RWPE2 (cell line): ENCODE measurements at regions not wholly inside any gene's neighbourhood (a gene's known extent, or its start where the extent isn't known, plus 50 kb on each side); places are given as distances from the start of the nearest gene placed in this dataset.

Experiments
- ATAC-seq: fragments of 200-7000 bp; cut with Tn5 transposase; 3 replicates; pipeline ENCODE4 v1.9.1; 2021; ENCODE audit warnings: low read depth
- DNase-seq: peaks from one replicate; pipeline ENCODE4 v3.0.0-alpha.2; 2020; ENCODE audit warnings: low spot score
- H3K27ac ChIP-seq: fragments of 450-650 bp; 2 replicates; pipeline ENCODE4 v1.5.1; 2017; ENCODE audit warnings: mild to moderate bottlenecking; ENCODE audit not compliant: poor library complexity, severe bottlenecking
- H3K27me3 ChIP-seq: fragments of 250-450 bp; sonication (Bioruptor Pico); 2 replicates; pipeline ENCODE4 v1.5.1; 2021; ENCODE audit warnings: mild to moderate bottlenecking, moderate library complexity; ENCODE audit not compliant: insufficient read depth, poor library complexity, severe bottlenecking
- H3K36me3 ChIP-seq: fragments of 250-450 bp; sonication (Bioruptor Pico); 2 replicates; pipeline ENCODE4 v1.5.1; 2020; ENCODE audit warnings: low read depth, mild to moderate bottlenecking, moderate library complexity
- H3K4me1 ChIP-seq: fragments of 250-450 bp; sonication (Bioruptor Pico); 2 replicates; pipeline ENCODE4 v1.5.1; 2021; ENCODE audit warnings: mild to moderate bottlenecking, moderate library complexity; ENCODE audit not compliant: insufficient read depth, poor library complexity, severe bottlenecking
- H3K4me3 ChIP-seq: fragments of 250-450 bp; sonication (Bioruptor Pico); 2 replicates; pipeline ENCODE4 v1.5.1; 2021; ENCODE audit warnings: mild to moderate bottlenecking, moderate library complexity; ENCODE audit not compliant: severe bottlenecking
- H3K9me3 ChIP-seq: fragments of 250-450 bp; sonication (Bioruptor Pico); 2 replicates; pipeline ENCODE4 v1.5.1; 2021; ENCODE audit warnings: mild to moderate bottlenecking, moderate library complexity; ENCODE audit not compliant: severe bottlenecking
- CTCF ChIP-seq: fragments of 450-650 bp; IDR thresholded peaks from one replicate; pipeline ENCODE4 v1.5.1; 2017; ENCODE audit warnings: mild to moderate bottlenecking, moderate library complexity; ENCODE audit not compliant: poor library complexity, severe bottlenecking

- DNase-seq, result no peak
- no peaks in the 10 kb centered on the region for H3K36me3 ChIP-seq
- no peaks in the 10 kb centered on the region for H3K9me3 ChIP-seq
- no peak for TF ChIP-seq CTCF
- no peak for ATAC-seq
- H3K27ac ChIP-seq, result no peak overlapping the region
- H3K4me3 ChIP-seq, result no peak overlapping the region
- H3K27me3 ChIP-seq, result no peaks in the 10 kb centered on the region
- H3K4me1 ChIP-seq, result no peaks in the 10 kb centered on the region
Measured at GRCh38 chr9:3608011-3608410, 82.2 kb upstream of the RFX3 start.

- no peak for TF ChIP-seq CTCF
- ATAC-seq (no peak), DNase-seq (no peak)
- no peaks in the 10 kb centered on the region for H3K27me3 ChIP-seq
- no peak overlapping the region for H3K4me3 ChIP-seq
- H3K4me1 ChIP-seq, result no peaks in the 10 kb centered on the region
- no peak overlapping the region for H3K27ac ChIP-seq
- no peaks in the 10 kb centered on the region for H3K36me3 ChIP-seq
- H3K9me3 ChIP-seq, result no peaks in the 10 kb centered on the region
Measured at GRCh38 chr9:3600672-3601071, 74.9 kb upstream of the RFX3 start.

- Histone ChIP-seq H3K27ac (no peak overlapping the region), H3K4me3 (no peak overlapping the region), H3K27me3 (no peaks in the 10 kb centered on the region), H3K4me1 (no peaks in the 10 kb centered on the region), H3K36me3 (no peaks in the 10 kb centered on the region), H3K9me3 (no peaks in the 10 kb centered on the region)
- DNase-seq, result no peak
- ATAC-seq, result no peak
- TF ChIP-seq CTCF, result no peak
Measured at GRCh38 chr9:3597792-3598191, 72.0 kb upstream of the RFX3 start.

GRCh38 chr9:3586066-3586465 is 60.3 kb upstream of the RFX3 start:
- no peak for ATAC-seq
- Histone ChIP-seq H3K4me1 (no peaks in the 10 kb centered on the region), H3K9me3 (peaks cover 6% of the 10 kb centered on the region), H3K4me3 (no peak overlapping the region), H3K36me3 (no peaks in the 10 kb centered on the region), H3K27ac (no peak overlapping the region), H3K27me3 (no peaks in the 10 kb centered on the region)
- DNase-seq, result no peak
- no peak for TF ChIP-seq CTCF

GRCh38 chr9:3585606-3586005 is 59.8 kb upstream of the RFX3 start:
- ATAC-seq (no peak), DNase-seq (no peak)
- no peak for TF ChIP-seq CTCF
- Histone ChIP-seq H3K4me1 (no peaks in the 10 kb centered on the region), H3K4me3 (no peak overlapping the region), H3K9me3 (peaks cover 6% of the 10 kb centered on the region), H3K36me3 (no peaks in the 10 kb centered on the region), H3K27ac (no peak overlapping the region), H3K27me3 (no peaks in the 10 kb centered on the region)
